ENCODE measurements at regions not wholly inside any gene's neighbourhood (a gene's known extent, or its start where the extent isn't known, plus 50 kb on each side); places are given as distances from the start of the nearest gene placed in this dataset.
A peak's percentile ranks its signal among the peaks of the same experiment; 100 is the strongest.

GRCh38 chr12:38159092-38159551 is 157.5 kb upstream of the ALG10B start:
- H3K4me1 ChIP-seq: no peaks in the 10 kb centered on the region
- H3K4me3 ChIP-seq: no peak overlapping the region
- intact Hi-C loops (cut with DNase I; ENCODE audit: low total_unique reads): no loop called here
- no peak for TF ChIP-seq POLR2A (IDR thresholded peaks at IDR 0.05)
- TF ChIP-seq CTCF (IDR thresholded peaks at IDR 0.05 in 8 of 11, conservative IDR thresholded peaks at IDR 0.05 in 3 of 11): no peak
- no peak for TF ChIP-seq POLR2AphosphoS5 (IDR thresholded peaks at IDR 0.05)
- WGBS, 5 donors: 84 to 91% (median 87%) methylated on average over 19 of the region's 19 CpGs
- no peaks in the 10 kb centered on the region for H3K27me3 ChIP-seq (replicated peaks in 1 of 7)
- peaks cover 0 to 91% (median 15%) of the 10 kb centered on the region in 8 donors for H3K9me3 ChIP-seq
- peak; percentile 62 for DNase-seq
- no peaks in the 10 kb centered on the region for H3K36me3 ChIP-seq
- no peak overlapping the region for H3K27ac ChIP-seq

GRCh38 chr12:38159591-38160317 is 156.8 kb upstream of the ALG10B start:
- WGBS, 5 donors: 87 to 91% (median 89%) methylated on average over 38 to 39 of the region's 39 CpGs
- intact Hi-C loops (cut with DNase I; ENCODE audit: low total_unique reads): no loop called here
- H3K9me3 ChIP-seq: peaks cover 0 to 85% (median 15%) of the 10 kb centered on the region in 8 donors

GRCh38 chr12:38160318-38161122 is 156.1 kb upstream of the ALG10B start:
- Histone ChIP-seq H3K4me1 (no peaks in the 10 kb centered on the region), H3K9me3 (peaks cover 0 to 78% (median 15%) of the 10 kb centered on the region in 8 donors), H3K4me3 (no peak overlapping the region), H3K27me3 (replicated peaks in 1 of 7) (no peaks in the 10 kb centered on the region), H3K36me3 (no peaks in the 10 kb centered on the region), H3K27ac (no peak overlapping the region)
- intact Hi-C loops (cut with DNase I; ENCODE audit: low total_unique reads): no loop called here
- WGBS, 5 donors: 79 to 93% (median 91%) methylated on average over 25 to 41 of the region's 41 CpGs
- DNase-seq: peak; percentile 69
- TF ChIP-seq POLR2A (IDR thresholded peaks at IDR 0.05) (no peak), CTCF (IDR thresholded peaks at IDR 0.05 in 8 of 11, conservative IDR thresholded peaks at IDR 0.05 in 3 of 11) (no peak), POLR2AphosphoS5 (IDR thresholded peaks at IDR 0.05) (no peak)

More at GRCh38 chr12:38159591-38160317, 156.8 kb upstream of the ALG10B start:
- DNase-seq: peak; percentile 62
- Histone ChIP-seq H3K4me1 (no peaks in the 10 kb centered on the region), H3K4me3 (no peak overlapping the region), H3K27me3 (replicated peaks in 1 of 7) (no peaks in the 10 kb centered on the region), H3K27ac (no peak overlapping the region), H3K36me3 (no peaks in the 10 kb centered on the region)
- TF ChIP-seq POLR2AphosphoS5 (IDR thresholded peaks at IDR 0.05) (no peak), CTCF (IDR thresholded peaks at IDR 0.05 in 8 of 11, conservative IDR thresholded peaks at IDR 0.05 in 3 of 11) (no peak), POLR2A (IDR thresholded peaks at IDR 0.05) (no peak)

Data from spleen (tissue), 11 donors.